H1 (cell line): ENCODE measurements at regions not wholly inside any gene's neighbourhood (a gene's known extent, or its start where the extent isn't known, plus 50 kb on each side); places are given as distances from the start of the nearest gene placed in this dataset. TPM values are rescaled to one million over a fixed set of nuclear protein-coding genes. Genes with fewer than 3 reads are reported as not detected.

ENCODE experiments used
- small RNA-seq: library from polyadenylated mRNA; stranded (forward); fragments of <200 nt; extraction: miRNeasy Mini kit (QIAGEN cat#:217004); gene quantifications from one replicate; pipeline ENCODE3, GENCODE V24; 2013; ENCODE audit not compliant: insufficient read depth

Small RNAs in the stretch of these regions (small RNA-seq; reads per million reads assigned to genes)
- gene AC011611.1 (not detected), gene AC011611.6 (not detected), gene RF00156 (not detected), gene RN7SL734P (not detected)
